GM12878 (cell line): ENCODE measurements at regions not wholly inside any gene's neighbourhood (a gene's known extent, or its start where the extent isn't known, plus 50 kb on each side); places are given as distances from the start of the nearest gene placed in this dataset.

Experiments
- ATAC-seq: fragments of 200-7000 bp; cut with Tn5 transposase; 3 replicates; pipeline ENCODE4 v1.9.1; 2020; ENCODE audit warnings: mild to moderate bottlenecking, moderate library complexity
- BruUV-seq: library from RNA; stranded (reverse); fragments of 400-500 nt; replicated peaks from 2 replicates; lab custom pipeline; 2021; lab: Mats Ljungman, UMichigan
- CTCF ChIA-PET: fragments of 300-600 bp; sonication (Branson Sonifier 250); formaldehyde crosslinking; extraction: SDS; loops from one replicate; lab custom pipeline; 2021; ENCODE audit warnings: inconsistent platforms; lab: Yijun Ruan, JAX
- POLR2A ChIA-PET: fragments of 350-600 bp; formaldehyde crosslinking; extraction: SDS; loops from one replicate; lab custom pipeline; 2021; ENCODE audit warnings: inconsistent platforms; lab: Charles Lee
- RAD21 ChIA-PET: fragments of 300-600 bp; sonication (Branson Sonifier 250); formaldehyde crosslinking; loops from one replicate; lab custom pipeline; 2023; ENCODE audit warnings: antibody characterized with exemption; ENCODE audit not compliant: unreplicated experiment; lab: Charles Lee
- SMC1A ChIA-PET: fragments of 300-600 bp; sonication (Branson Sonifier 250); formaldehyde crosslinking; loops from one replicate; lab custom pipeline; 2023; ENCODE audit not compliant: unreplicated experiment, uncharacterized antibody; lab: Charles Lee
- DNase-seq: peaks from one replicate; pipeline ENCODE4 v3.0.0-alpha.2; 2011; ENCODE audit warnings: low read depth, low spot score
- FAIRE-seq: peaks from 3 replicates; lab custom pipeline; 2011; peaks lifted over from hg19 to GRCh38; lab: Jason Lieb, UNC
- H2AFZ ChIP-seq: 2 replicates; pipeline ENCODE4 v1.6.0; 2011; ENCODE audit warnings: low read depth, low read length, control low read depth; ENCODE audit not compliant: control insufficient read depth
- H3K27ac ChIP-seq: 2 replicates; pipeline ENCODE4 v1.5.1; 2011; ENCODE audit warnings: control low read depth; ENCODE audit not compliant: control insufficient read depth, insufficient read depth
- H3K27me3 ChIP-seq, 2 experiments: replicated peaks in 1 of 2; 2 replicates each; pipeline versions ENCODE4 v1.6.0 to v1.6.1; 2011; ENCODE audit warnings: low read length in 1 of 2; ENCODE audit not compliant: control insufficient read depth in 2 of 2, insufficient read depth in 2 of 2
- H3K36me3 ChIP-seq, 2 experiments: 2 replicates each; pipeline ENCODE4 v1.5.1; 2011; ENCODE audit warnings: low read length in 1 of 2; ENCODE audit not compliant: control insufficient read depth in 2 of 2, insufficient read depth in 2 of 2
- H3K4me1 ChIP-seq: 2 replicates; pipeline ENCODE4 v1.6.1; 2011; ENCODE audit warnings: mild to moderate bottlenecking, low read length, moderate library complexity, mixed read lengths; ENCODE audit not compliant: control insufficient read depth, insufficient read depth
- H3K4me2 ChIP-seq: 2 replicates; pipeline ENCODE4 v1.6.0; 2011; ENCODE audit warnings: control low read depth; ENCODE audit not compliant: control insufficient read depth, insufficient read depth
- H3K4me3 ChIP-seq: fragments of 200-600 bp; sonication (generic); 2 replicates; pipeline ENCODE4 v1.5.1; 2016
- H3K79me2 ChIP-seq: 2 replicates; pipeline ENCODE4 v1.6.0; 2011; ENCODE audit warnings: low read length; ENCODE audit not compliant: control insufficient read depth, insufficient read depth
- H3K9ac ChIP-seq: 2 replicates; pipeline ENCODE4 v1.8.0; 2011; ENCODE audit warnings: low read length, control low read depth, mixed read lengths; ENCODE audit not compliant: control insufficient read depth, insufficient read depth
- H3K9me3 ChIP-seq: replicated peaks from 3 replicates; pipeline ENCODE4 v1.5.1; 2011; ENCODE audit warnings: mild to moderate bottlenecking, low read length; ENCODE audit not compliant: control insufficient read depth, insufficient read depth
- H4K20me1 ChIP-seq: 2 replicates; pipeline ENCODE4 v1.6.0; 2011; ENCODE audit not compliant: control insufficient read depth, insufficient read depth
- BHLHE40 ChIP-seq, 2 experiments: fragments of 450-650 bp in 1 of 2; IDR thresholded peaks; 2 replicates each; pipeline ENCODE4 v1.6.1; 2011 to 2017; ENCODE audit warnings: low read depth in 2 of 2, borderline replicate concordance in 1 of 2, improper control_type of control experiment in 1 of 2, low read length in 1 of 2, mild to moderate bottlenecking in 1 of 2
- CEBPB ChIP-seq, 2 experiments: fragments of 150-350 bp in 1 of 2; IDR thresholded peaks; 2 replicates each; pipeline ENCODE4 v1.6.1; 2012 to 2014; ENCODE audit warnings: low read depth in 2 of 2, low read length in 2 of 2, borderline replicate concordance in 1 of 2, inconsistent platforms in 1 of 2
- MYC ChIP-seq: IDR thresholded peaks from 2 replicates; pipeline ENCODE4 v1.6.1; 2011; ENCODE audit warnings: mild to moderate bottlenecking, low read length, moderate library complexity, inconsistent platforms; ENCODE audit not compliant: insufficient read depth, insufficient replicate concordance, insufficient read length, severe bottlenecking
- STAT3 ChIP-seq: IDR thresholded peaks from 2 replicates; pipeline ENCODE4 v1.6.1; 2011; ENCODE audit warnings: low read depth, low read length, improper control_type of control experiment
- ZBTB33 ChIP-seq: fragments of 450-650 bp; IDR thresholded peaks from 2 replicates; pipeline ENCODE4 v1.6.1; 2017; ENCODE audit warnings: mild to moderate bottlenecking
- WGBS: methylation state at CpG from one replicate; pipeline ENCODE4 v1.1.6; 2016; ENCODE audit warnings: low lambda C conversion rate; ENCODE audit not compliant: insufficient replicate concordance, insufficient coverage; ENCODE audit errors: missing lambda C conversion rate; 5-methylcytosine and 5-hydroxymethylcytosine counted together
- in situ Hi-C: fragments of 300-500 bp; cut with MboI; formaldehyde crosslinking; loops from 9 replicates; pipeline ENCODE4 v1.14.3; 2018; ENCODE audit warnings: mixed read lengths
- intact Hi-C: fragments of 100-400 bp; cut with micrococcal nuclease; formaldehyde crosslinking; loops from one replicate; pipeline ENCODE4 v1.14.2; 2022; ENCODE audit not compliant: unreplicated experiment

- DNase-seq (no peak), ATAC-seq (no peak), FAIRE-seq (no peak)
- ChIA-PET POLR2A (no interaction called here), SMC1A (no interaction called here), RAD21 (no interaction called here), CTCF (no interaction called here)
- BruUV-seq: no TSS peak
- Histone ChIP-seq H3K27me3 (peaks cover 0 to 1% of the 10 kb centered on the region in 2 experiments; a peak in 2 of 4 replicates), H3K79me2 (no peaks in the 10 kb centered on the region), H3K4me2 (no peak overlapping the region), H3K9me3 (no peaks in the 10 kb centered on the region), H3K4me3 (no peak overlapping the region), H4K20me1 (no peaks in the 10 kb centered on the region), H3K36me3 (no peaks in the 10 kb centered on the region), H3K27ac (no peak overlapping the region), H3K4me1 (no peaks in the 10 kb centered on the region), H2AFZ (no peak overlapping the region), H3K9ac (no peak overlapping the region)
- 21% methylated on average over 19 of the region's 19 CpGs for WGBS
- intact Hi-C loops (no loop called here), in situ Hi-C loops (no loop called here)
- no peak for TF ChIP-seq ZBTB33
- TF ChIP-seq MYC: no peak
- TF ChIP-seq STAT3: no peak
- no peak for TF ChIP-seq CEBPB (IDR thresholded peaks at IDR 0.05; ENCODE audit: borderline replicate concordance in 1 of 2, low read depth in 2 of 2, low read length in 2 of 2)
- TF ChIP-seq BHLHE40 (IDR thresholded peaks at IDR 0.05; ENCODE audit: borderline replicate concordance in 1 of 2, low read depth in 2 of 2, low read length in 1 of 2): no peak
Measured at GRCh38 chr9:134540276-134541096, 101.1 kb upstream of the COL5A1 start.
